IMR-90 (cell line): ENCODE measurements at regions not wholly inside any gene's neighbourhood (a gene's known extent, or its start where the extent isn't known, plus 50 kb on each side); places are given as distances from the start of the nearest gene placed in this dataset.

Experiments
- ATAC-seq: fragments of 200-7000 bp; cut with Tn5 transposase; 2 replicates; pipeline ENCODE4 v1.9.1; 2020; ENCODE audit warnings: low read depth, mild to moderate bottlenecking, moderate library complexity
- BruUV-seq: library from RNA; stranded (reverse); fragments of 400-500 nt; replicated peaks from 2 replicates; lab custom pipeline; 2021; lab: Mats Ljungman, UMichigan
- CTCF ChIA-PET: fragments of 300-600 bp; formaldehyde crosslinking; extraction: SDS; loops from one replicate; lab custom pipeline; 2021; ENCODE audit warnings: antibody characterized with exemption; lab: Yijun Ruan, JAX
- POLR2A ChIA-PET: fragments of 300-600 bp; sonication (Branson Sonifier 250); formaldehyde crosslinking; loops from one replicate; lab custom pipeline; 2022; ENCODE audit warnings: antibody characterized with exemption; ENCODE audit not compliant: unreplicated experiment; lab: Charles Lee
- DNase-seq: peaks from one replicate; pipeline ENCODE4 v3.0.0; 2013
- H2AFZ ChIP-seq: replicated peaks from 2 replicates; pipeline ENCODE3; 2013; ENCODE audit warnings: low read length, mild to moderate bottlenecking; ENCODE audit not compliant: poor library complexity
- H2AK5ac ChIP-seq: 2 replicates; pipeline ENCODE4 v1.6.1; 2013; ENCODE audit warnings: low read depth, low read length, inconsistent platforms
- H2AK9ac ChIP-seq: replicated peaks from 2 replicates; pipeline ENCODE3; 2013; ENCODE audit warnings: mild to moderate bottlenecking, low read depth, low read length, moderate library complexity; ENCODE audit not compliant: poor library complexity
- H2BK120ac ChIP-seq: 2 replicates; pipeline ENCODE4 v1.6.1; 2013; ENCODE audit warnings: low read depth, low read length, inconsistent platforms
- H2BK15ac ChIP-seq: 3 replicates; pipeline ENCODE4 v1.6.1; 2013; ENCODE audit warnings: low read depth, low read length, inconsistent platforms
- H2BK20ac ChIP-seq: 2 replicates; pipeline ENCODE4 v1.6.1; 2013; ENCODE audit warnings: low read depth, mild to moderate bottlenecking, inconsistent platforms, low read length, moderate library complexity
- H2BK5ac ChIP-seq: 2 replicates; pipeline ENCODE4 v1.6.1; 2013; ENCODE audit warnings: mild to moderate bottlenecking, low read depth, low read length, inconsistent platforms; ENCODE audit not compliant: poor library complexity, severe bottlenecking
- H3K14ac ChIP-seq: replicated peaks from 2 replicates; pipeline ENCODE4 v1.6.1; 2013; ENCODE audit warnings: low read depth, low read length, inconsistent platforms
- H3K18ac ChIP-seq: 2 replicates; pipeline ENCODE4 v1.6.1; 2013; ENCODE audit warnings: low read depth, low read length, control low read depth
- H3K23ac ChIP-seq: 2 replicates; pipeline ENCODE4 v1.6.1; 2013; ENCODE audit warnings: low read depth, low read length, inconsistent platforms
- H3K27ac ChIP-seq: 2 replicates; pipeline ENCODE4 v1.5.1; 2013; ENCODE audit warnings: mild to moderate bottlenecking, control low read depth, low read length; ENCODE audit not compliant: insufficient read depth
- H3K27me3 ChIP-seq: 2 replicates; pipeline ENCODE4 v1.6.1; 2013; ENCODE audit warnings: low read length; ENCODE audit not compliant: control insufficient read depth, insufficient read depth
- H3K36me3 ChIP-seq: 2 replicates; pipeline ENCODE4 v1.6.1; 2013; ENCODE audit warnings: low read length, mixed read lengths; ENCODE audit not compliant: control insufficient read depth, insufficient read depth
- H3K4ac ChIP-seq: 2 replicates; pipeline ENCODE4 v1.6.1; 2013; ENCODE audit warnings: low read depth, low read length, inconsistent platforms
- H3K4me1 ChIP-seq: 2 replicates; pipeline ENCODE4 v1.6.1; 2013; ENCODE audit warnings: low read length, mixed read lengths; ENCODE audit not compliant: control insufficient read depth, insufficient read depth
- H3K4me2 ChIP-seq: 2 replicates; pipeline ENCODE4 v1.6.1; 2013; ENCODE audit warnings: low read depth, mild to moderate bottlenecking, control low read depth, low read length, moderate library complexity
- H3K4me3 ChIP-seq: 2 replicates; pipeline ENCODE4 v1.5.1; 2013; ENCODE audit warnings: low read depth, mild to moderate bottlenecking, control low read depth, low read length, moderate library complexity; ENCODE audit not compliant: insufficient read depth
- H3K56ac ChIP-seq: 2 replicates; pipeline ENCODE4 v1.6.1; 2013; ENCODE audit warnings: low read length, inconsistent platforms; ENCODE audit not compliant: insufficient read depth; ENCODE audit errors: extremely low read depth
- H3K79me1 ChIP-seq, 2 experiments: 2 replicates each; pipeline ENCODE4 v1.6.1; 2013; ENCODE audit warnings: low read length in 2 of 2, inconsistent platforms in 1 of 2, low read depth in 1 of 2
- H3K9ac ChIP-seq: 2 replicates; pipeline ENCODE4 v1.6.1; 2013; ENCODE audit warnings: low read depth, low read length, control low read depth
- H3K9me1 ChIP-seq: 2 replicates; pipeline ENCODE4 v1.6.1; 2013; ENCODE audit warnings: low read length, inconsistent platforms; ENCODE audit not compliant: insufficient read depth
- H3K9me3 ChIP-seq: 2 replicates; pipeline ENCODE4 v1.6.1; 2013; ENCODE audit warnings: low read length; ENCODE audit not compliant: control insufficient read depth, insufficient read depth
- H4K20me1 ChIP-seq: 2 replicates; pipeline ENCODE4 v1.6.1; 2013; ENCODE audit warnings: low read length, inconsistent platforms; ENCODE audit not compliant: insufficient read depth
- H4K5ac ChIP-seq: 2 replicates; pipeline ENCODE4 v1.6.1; 2013; ENCODE audit warnings: mild to moderate bottlenecking, low read depth, low read length, control low read depth
- H4K8ac ChIP-seq, 2 experiments: 2 replicates each; pipeline ENCODE4 v1.6.1; 2013; ENCODE audit warnings: low read depth in 2 of 2, low read length in 2 of 2, control low read depth in 1 of 2, inconsistent platforms in 1 of 2
- H4K91ac ChIP-seq: 2 replicates; pipeline ENCODE4 v1.6.1; 2013; ENCODE audit warnings: low read depth, low read length, inconsistent platforms; ENCODE audit not compliant: insufficient read depth
- BHLHE40 ChIP-seq: fragments of 150-350 bp; IDR thresholded peaks from 2 replicates; pipeline ENCODE4 v1.6.1; 2016; ENCODE audit warnings: mild to moderate bottlenecking, low read depth, low read length
- CEBPB ChIP-seq: IDR thresholded peaks from 2 replicates; pipeline ENCODE4 v1.6.1; 2012; ENCODE audit warnings: low read depth, low read length, improper control_type of control experiment
- CHD1 ChIP-seq: IDR thresholded peaks from 2 replicates; pipeline ENCODE4 v1.6.1; 2012; ENCODE audit warnings: low read depth, low read length, improper control_type of control experiment
- CTCF ChIP-seq: conservative IDR thresholded peaks from 2 replicates; pipeline ENCODE4 v1.5.1; 2012; ENCODE audit warnings: mild to moderate bottlenecking, low read depth, low read length, improper control_type of control experiment
- ELK1 ChIP-seq: fragments of 150-350 bp; IDR thresholded peaks from 2 replicates; pipeline ENCODE4 v1.6.1; 2016; ENCODE audit warnings: low read depth, mild to moderate bottlenecking, low read length, moderate library complexity, borderline replicate concordance
- FOS ChIP-seq: fragments of 150-350 bp; IDR thresholded peaks from 2 replicates; pipeline ENCODE4 v1.6.1; 2016; ENCODE audit warnings: low read depth, low read length
- MAFK ChIP-seq: IDR thresholded peaks from 2 replicates; pipeline ENCODE4 v1.6.1; 2012; ENCODE audit warnings: low read depth, low read length, improper control_type of control experiment
- MAZ ChIP-seq: IDR thresholded peaks from 2 replicates; pipeline ENCODE4 v1.6.1; 2012; ENCODE audit warnings: low read depth, mild to moderate bottlenecking, low read length, improper control_type of control experiment, moderate library complexity, borderline replicate concordance
- MXI1 ChIP-seq: IDR thresholded peaks from 2 replicates; pipeline ENCODE4 v1.6.1; 2012; ENCODE audit warnings: low read depth, mild to moderate bottlenecking, low read length, moderate library complexity, borderline replicate concordance
- NFE2L2 ChIP-seq: fragments of 150-350 bp; IDR thresholded peaks from 2 replicates; pipeline ENCODE4 v1.6.1; 2016; ENCODE audit warnings: low read depth, mild to moderate bottlenecking, low read length
- POLR2A ChIP-seq: IDR thresholded peaks from 2 replicates; pipeline ENCODE4 v1.6.1; 2012; ENCODE audit warnings: mild to moderate bottlenecking, low read depth, low read length
- RAD21 ChIP-seq: IDR thresholded peaks from 2 replicates; pipeline ENCODE4 v1.6.1; 2012; ENCODE audit warnings: low read length, improper control_type of control experiment
- RCOR1 ChIP-seq: IDR thresholded peaks from 2 replicates; pipeline ENCODE4 v1.6.1; 2012; ENCODE audit warnings: mild to moderate bottlenecking, low read length, improper control_type of control experiment; ENCODE audit not compliant: insufficient replicate concordance
- RFX5 ChIP-seq: IDR thresholded peaks from 2 replicates; pipeline ENCODE4 v1.8.0; 2012; ENCODE audit warnings: low read depth, mild to moderate bottlenecking, low read length, moderate library complexity
- SMC3 ChIP-seq: fragments of 150-350 bp; IDR thresholded peaks from 2 replicates; pipeline ENCODE4 v1.6.1; 2016; ENCODE audit warnings: low read depth, mild to moderate bottlenecking, antibody characterized with exemption, low read length, moderate library complexity
- USF2 ChIP-seq: fragments of 150-350 bp; IDR thresholded peaks from 2 replicates; pipeline ENCODE4 v1.6.1; 2017; ENCODE audit warnings: mild to moderate bottlenecking, antibody characterized with exemption, low read length, low read depth
- WGBS, 2 experiments: methylation state at CpG; one replicate each; pipeline versions ENCODE4 v1.1.5 to v1.1.7; 2013; ENCODE audit warnings: missing lambda C conversion rate in 2 of 2; ENCODE audit not compliant: insufficient read length in 1 of 2; ENCODE audit errors: extremely low coverage in 2 of 2; 5-methylcytosine and 5-hydroxymethylcytosine counted together
- dilution Hi-C: fragments of 300-500 bp; cut with HindIII; formaldehyde crosslinking; loops from one replicate; pipeline ENCODE4 v1.14.3; 2018; ENCODE audit warnings: low sequenced_read_pairs; ENCODE audit not compliant: unreplicated experiment
- in situ Hi-C: fragments of 300-500 bp; cut with MboI; formaldehyde crosslinking; loops from 3 replicates; pipeline ENCODE4 v1.14.3; 2019; ENCODE audit warnings: low sequenced_read_pairs, inconsistent platforms, mixed read lengths
- intact Hi-C: fragments of 100-400 bp; cut with micrococcal nuclease; formaldehyde crosslinking; loops from 2 replicates; pipeline ENCODE4 v1.10.0; 2022

GRCh38 chr15:31563001-31563400 lies 236.4 kb downstream of the KLF13 start:
- intact Hi-C loops, result no loop called here
- H3K4me1 ChIP-seq, result peaks cover 2% of the 10 kb centered on the region; the same call in 1 of the 2 replicates
- no peak overlapping the region for H4K8ac ChIP-seq
- no peak overlapping the region for H2AK5ac ChIP-seq
- WGBS, 2 experiments, result 100% methylated on average over 2 of the region's 5 CpGs; no CpG with 5 or more reads in 1 of the 2 experiments
- ChIA-PET CTCF (no interaction called here), POLR2A (no interaction called here)
- no peak overlapping the region for H2BK15ac ChIP-seq
- no peak overlapping the region for H3K18ac ChIP-seq
- H3K23ac ChIP-seq, result no peak overlapping the region
- H4K5ac ChIP-seq, result no peak overlapping the region
- H3K36me3 ChIP-seq, result no peaks in the 10 kb centered on the region
- H2BK120ac ChIP-seq, result no peak overlapping the region
- H4K20me1 ChIP-seq, result no peaks in the 10 kb centered on the region
- no peak overlapping the region for H2BK20ac ChIP-seq
- no peak overlapping the region for H3K9ac ChIP-seq
- H3K4me2 ChIP-seq, result no peak overlapping the region
- H3K4ac ChIP-seq, result no peak overlapping the region
- H2BK5ac ChIP-seq, result no peak overlapping the region
- no TSS peak for BruUV-seq
- TF ChIP-seq CTCF (no peak), RFX5 (no peak), MXI1 (no peak), BHLHE40 (no peak), MAZ (no peak), RAD21 (no peak), CHD1 (no peak), SMC3 (no peak), ELK1 (no peak), USF2 (no peak), MAFK (no peak), NFE2L2 (no peak), FOS (no peak), CEBPB (no peak), RCOR1 (no peak), POLR2A (no peak)
- no peaks in the 10 kb centered on the region for H3K79me1 ChIP-seq
- dilution Hi-C loops, result no loop called here
- no peak overlapping the region for H3K27ac ChIP-seq
- no peak overlapping the region for H2AK9ac ChIP-seq
- H4K91ac ChIP-seq, result no peak overlapping the region
- H3K56ac ChIP-seq, result no peak overlapping the region
- no peaks in the 10 kb centered on the region for H3K27me3 ChIP-seq
- H3K14ac ChIP-seq, result no peak overlapping the region
- no peaks in the 10 kb centered on the region for H3K9me3 ChIP-seq
- no peak overlapping the region for H3K4me3 ChIP-seq
- DNase-seq (no peak), ATAC-seq (no peak)
- H3K9me1 ChIP-seq, result no peaks in the 10 kb centered on the region; the same call in 1 of the 2 replicates
- no peak overlapping the region for H2AFZ ChIP-seq
- in situ Hi-C loops, result no loop called here
